Tibial artery (tissue), 4 donors: ENCODE measurements at regions not wholly inside any gene's neighbourhood (a gene's known extent, or its start where the extent isn't known, plus 50 kb on each side); places are given as distances from the start of the nearest gene placed in this dataset.

ENCODE experiments used
- DNase-seq, 2 donors: peaks; one replicate each; pipeline ENCODE4 v3.0.0-alpha.2; 2019
- H3K27ac ChIP-seq, 2 donors: fragments of 200-600 bp; sonication (generic) in 1 of 2; 1 replicate in 1 of 2; 2 replicates in 1 of 2; pipeline ENCODE4 v1.5.1; 2018 to 2019; ENCODE audit warnings: mild to moderate bottlenecking in 1 of 2
- H3K27me3 ChIP-seq, 2 donors: fragments of 200-600 bp; sonication (generic) in 1 of 2; one replicate each; pipeline versions ENCODE4 v1.5.1 to v1.6.0; 2016 to 2019
- H3K36me3 ChIP-seq, 3 donors: fragments of 200-600 bp; sonication (generic) in 2 of 3; one replicate each; pipeline ENCODE4 v1.5.1; 2016 to 2019; ENCODE audit warnings: mild to moderate bottlenecking in 2 of 3
- H3K4me1 ChIP-seq, 4 donors: fragments of 200-600 bp; sonication (generic) in 2 of 4; 1 replicate in 3 of 4; 2 replicates in 1 of 4; pipeline ENCODE4 v1.5.1; 2016 to 2019
- H3K4me3 ChIP-seq, 2 donors: fragments of 200-600 bp; sonication (generic) in 1 of 2; 1 replicate in 1 of 2; 2 replicates in 1 of 2; pipeline ENCODE4 v1.5.1; 2018 to 2019; ENCODE audit warnings: mild to moderate bottlenecking in 2 of 2
- H3K9me3 ChIP-seq, 3 donors: fragments of 200-600 bp; sonication (generic) in 1 of 3; one replicate each; pipeline ENCODE4 v1.5.1; 2016 to 2019
- CTCF ChIP-seq, 2 experiments: fragments of 200-600 bp in 1 of 2; fragments of 450-650 bp in 1 of 2; IDR thresholded peaks; one replicate each; pipeline ENCODE4 v1.5.1; 2017 to 2019; ENCODE audit warnings: antibody characterized with exemption in 2 of 2, mild to moderate bottlenecking in 1 of 2, moderate library complexity in 1 of 2
- intact Hi-C: fragments of 100-400 bp; cut with DNase I; formaldehyde crosslinking; loops from one replicate; pipeline ENCODE4 v1.15.0; 2023; ENCODE audit warnings: low total_unique reads

- H3K4me1 ChIP-seq = peaks cover 0 to 7% (median 0%) of the 10 kb centered on the region in 4 donors
- no peak overlapping the region for H3K27ac ChIP-seq
- H3K36me3 ChIP-seq = no peaks in the 10 kb centered on the region
- intact Hi-C loops = loop anchor here (5.0 kb wide), 1 partner anchor 539 kb away; no protein-coding TSS in a partner anchor
- TF ChIP-seq CTCF (IDR thresholded peaks at IDR 0.05) = peak; percentile 74 to 83
- no peaks in the 10 kb centered on the region for H3K9me3 ChIP-seq
- peak; percentile 82 to 83 for DNase-seq
- no peaks in the 10 kb centered on the region for H3K27me3 ChIP-seq
- no peak overlapping the region for H3K4me3 ChIP-seq
Measured at GRCh38 chr6:163956571-163957407, 542.3 kb downstream of the QKI start.

GRCh38 chr6:163955756-163956155 lies 541.2 kb downstream of the QKI start:
- no peaks in the 10 kb centered on the region for H3K27me3 ChIP-seq
- no peaks in the 10 kb centered on the region for H3K9me3 ChIP-seq
- TF ChIP-seq CTCF (IDR thresholded peaks at IDR 0.05) = no peak
- H3K4me1 ChIP-seq = peaks cover 0 to 7% (median 0%) of the 10 kb centered on the region in 4 donors
- no peak for DNase-seq
- intact Hi-C loops = loop anchor here (5.0 kb wide), 1 partner anchor 538 kb away; no protein-coding TSS in a partner anchor
- H3K36me3 ChIP-seq = no peaks in the 10 kb centered on the region
- no peak overlapping the region for H3K4me3 ChIP-seq
- H3K27ac ChIP-seq = no peak overlapping the region

GRCh38 chr6:163955096-163955495 lies 540.6 kb downstream of the QKI start:
- intact Hi-C loops = loop anchor here (5.0 kb wide), 1 partner anchor 538 kb away; no protein-coding TSS in a partner anchor
- no peaks in the 10 kb centered on the region for H3K36me3 ChIP-seq
- no peak for DNase-seq
- H3K9me3 ChIP-seq = no peaks in the 10 kb centered on the region
- no peak overlapping the region for H3K4me3 ChIP-seq
- no peak for TF ChIP-seq CTCF (IDR thresholded peaks at IDR 0.05)
- no peak overlapping the region for H3K27ac ChIP-seq
- H3K27me3 ChIP-seq = no peaks in the 10 kb centered on the region
- peaks cover 0 to 7% (median 0%) of the 10 kb centered on the region in 4 donors for H3K4me1 ChIP-seq

GRCh38 chr6:163954088-163954775 lies 539.7 kb downstream of the QKI start:
- peaks cover 0 to 7% (median 0%) of the 10 kb centered on the region in 4 donors for H3K4me1 ChIP-seq
- intact Hi-C loops = no loop called here
- no peaks in the 10 kb centered on the region for H3K27me3 ChIP-seq
- H3K9me3 ChIP-seq = no peaks in the 10 kb centered on the region
- DNase-seq = no peak
- H3K36me3 ChIP-seq = no peaks in the 10 kb centered on the region
- no peak for TF ChIP-seq CTCF (IDR thresholded peaks at IDR 0.05)
- H3K4me3 ChIP-seq = no peak overlapping the region
- H3K27ac ChIP-seq = no peak overlapping the region

- Histone ChIP-seq H3K4me3 (no peak overlapping the region), H3K9me3 (no peaks in the 10 kb centered on the region)
Measured at GRCh38 chr6:163952005-163952404, 537.5 kb downstream of the QKI start.

More at GRCh38 chr6:163952005-163952404, 537.5 kb downstream of the QKI start:
- no peaks in the 10 kb centered on the region for H3K27me3 ChIP-seq
- no peak for TF ChIP-seq CTCF (IDR thresholded peaks at IDR 0.05)
- H3K4me1 ChIP-seq = peaks cover 0 to 7% (median 0%) of the 10 kb centered on the region in 4 donors
- intact Hi-C loops = no loop called here
- no peaks in the 10 kb centered on the region for H3K36me3 ChIP-seq
- H3K27ac ChIP-seq = no peak overlapping the region
- DNase-seq = no peak
